ENCODE measurements at regions not wholly inside any gene's neighbourhood (a gene's known extent, or its start where the extent isn't known, plus 50 kb on each side); places are given as distances from the start of the nearest gene placed in this dataset.

DNA sequence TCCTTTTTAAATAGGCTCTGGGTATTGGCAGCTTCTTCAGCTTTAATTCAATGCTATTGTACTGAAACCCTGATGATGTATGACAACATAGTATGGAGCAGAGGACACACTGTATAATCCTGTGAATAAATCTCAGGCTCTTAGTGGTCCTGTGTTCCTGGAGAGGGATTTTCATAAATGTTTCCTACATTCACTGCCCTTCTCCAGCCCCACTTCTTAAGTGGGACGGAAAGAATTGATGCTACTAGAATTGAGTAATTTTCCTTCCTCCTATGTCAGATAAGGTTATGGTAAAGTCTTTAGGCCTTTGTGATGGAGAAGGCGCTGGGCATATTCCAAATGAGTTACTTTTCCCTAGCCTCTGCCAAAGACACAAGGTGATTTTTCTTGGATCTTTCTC, 779.4 kb downstream of the TNS3 start:
- no peaks in the 10 kb centered on the region for H3K27me3 ChIP-seq (ENCODE audit: insufficient read depth, poor library complexity, severe bottlenecking)
- no peak for TF ChIP-seq CTCF (IDR thresholded peaks at IDR 0.05; ENCODE audit: poor library complexity, severe bottlenecking)
- no peak for ATAC-seq (ENCODE audit: low read depth)
- H3K4me1 ChIP-seq (ENCODE audit: insufficient read depth, poor library complexity, severe bottlenecking) = no peaks in the 10 kb centered on the region
- no peaks in the 10 kb centered on the region for H3K9me3 ChIP-seq (ENCODE audit: severe bottlenecking)
- no peak overlapping the region for H3K4me3 ChIP-seq (ENCODE audit: severe bottlenecking)
- H3K36me3 ChIP-seq (ENCODE audit: low read depth) = no peaks in the 10 kb centered on the region
- no peak for DNase-seq (ENCODE audit: low spot score)
- H3K27ac ChIP-seq (ENCODE audit: poor library complexity, severe bottlenecking) = no peak overlapping the region

DNA sequence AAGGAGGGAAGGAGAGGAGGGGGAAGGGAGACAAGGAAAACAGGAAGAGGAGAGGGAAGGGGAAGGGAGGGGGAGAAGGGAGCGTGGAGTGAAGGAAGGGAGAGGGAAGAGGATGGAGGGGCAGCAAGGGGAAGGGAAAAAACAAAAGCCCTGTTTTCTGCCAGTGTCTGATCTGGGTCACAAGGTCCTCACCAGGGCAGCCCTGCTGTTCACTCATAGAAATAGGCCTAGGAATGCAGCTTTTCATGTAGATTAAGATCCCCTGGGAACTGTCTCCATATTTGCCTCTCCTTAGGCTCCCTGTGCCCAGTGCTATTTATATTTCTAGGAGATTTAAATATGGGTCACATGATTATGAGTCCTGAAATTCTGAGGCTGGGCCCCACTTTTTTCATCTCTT, 790.7 kb downstream of the TNS3 start:
- Histone ChIP-seq H3K36me3 (ENCODE audit: low read depth) (no peaks in the 10 kb centered on the region), H3K27ac (ENCODE audit: poor library complexity, severe bottlenecking) (no peak overlapping the region), H3K4me1 (ENCODE audit: insufficient read depth, poor library complexity, severe bottlenecking) (peaks cover 11% of the 10 kb centered on the region), H3K9me3 (ENCODE audit: severe bottlenecking) (no peaks in the 10 kb centered on the region), H3K27me3 (ENCODE audit: insufficient read depth, poor library complexity, severe bottlenecking) (no peaks in the 10 kb centered on the region), H3K4me3 (ENCODE audit: severe bottlenecking) (no peak overlapping the region)
- ATAC-seq (ENCODE audit: low read depth) (no peak), DNase-seq (ENCODE audit: low spot score) (no peak)
- TF ChIP-seq CTCF (IDR thresholded peaks at IDR 0.05; ENCODE audit: poor library complexity, severe bottlenecking) = no peak

DNA sequence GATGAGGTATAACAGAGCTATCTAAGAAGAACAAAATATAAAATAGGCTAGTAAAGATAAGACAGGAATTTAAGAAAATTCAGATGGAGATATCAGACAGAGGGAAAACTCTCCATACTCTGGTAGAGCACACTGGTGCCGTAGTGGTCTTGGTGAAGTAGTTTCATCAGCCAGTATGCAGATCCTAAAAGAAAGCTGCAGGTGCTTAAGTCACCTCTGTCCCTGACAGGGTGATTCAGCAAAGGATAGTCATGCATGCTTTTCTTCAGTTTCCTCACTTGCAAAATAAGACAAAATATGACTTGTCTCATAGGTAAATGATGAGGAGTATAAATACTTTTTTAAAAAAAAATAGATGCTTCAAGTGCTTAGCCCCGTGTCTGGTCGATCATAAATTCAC, 794.9 kb downstream of the TNS3 start:
- no peaks in the 10 kb centered on the region for H3K36me3 ChIP-seq (ENCODE audit: low read depth)
- ATAC-seq (ENCODE audit: low read depth) = no peak
- TF ChIP-seq CTCF (IDR thresholded peaks at IDR 0.05; ENCODE audit: poor library complexity, severe bottlenecking) = no peak
- DNase-seq (ENCODE audit: low spot score) = no peak
- H3K4me1 ChIP-seq (ENCODE audit: insufficient read depth, poor library complexity, severe bottlenecking) = peaks cover 34% of the 10 kb centered on the region
- H3K4me3 ChIP-seq (ENCODE audit: severe bottlenecking) = no peak overlapping the region
- H3K27me3 ChIP-seq (ENCODE audit: insufficient read depth, poor library complexity, severe bottlenecking) = no peaks in the 10 kb centered on the region
- no peaks in the 10 kb centered on the region for H3K9me3 ChIP-seq (ENCODE audit: severe bottlenecking)
- H3K27ac ChIP-seq (ENCODE audit: poor library complexity, severe bottlenecking) = peak overlapping the region; percentile 84

DNA sequence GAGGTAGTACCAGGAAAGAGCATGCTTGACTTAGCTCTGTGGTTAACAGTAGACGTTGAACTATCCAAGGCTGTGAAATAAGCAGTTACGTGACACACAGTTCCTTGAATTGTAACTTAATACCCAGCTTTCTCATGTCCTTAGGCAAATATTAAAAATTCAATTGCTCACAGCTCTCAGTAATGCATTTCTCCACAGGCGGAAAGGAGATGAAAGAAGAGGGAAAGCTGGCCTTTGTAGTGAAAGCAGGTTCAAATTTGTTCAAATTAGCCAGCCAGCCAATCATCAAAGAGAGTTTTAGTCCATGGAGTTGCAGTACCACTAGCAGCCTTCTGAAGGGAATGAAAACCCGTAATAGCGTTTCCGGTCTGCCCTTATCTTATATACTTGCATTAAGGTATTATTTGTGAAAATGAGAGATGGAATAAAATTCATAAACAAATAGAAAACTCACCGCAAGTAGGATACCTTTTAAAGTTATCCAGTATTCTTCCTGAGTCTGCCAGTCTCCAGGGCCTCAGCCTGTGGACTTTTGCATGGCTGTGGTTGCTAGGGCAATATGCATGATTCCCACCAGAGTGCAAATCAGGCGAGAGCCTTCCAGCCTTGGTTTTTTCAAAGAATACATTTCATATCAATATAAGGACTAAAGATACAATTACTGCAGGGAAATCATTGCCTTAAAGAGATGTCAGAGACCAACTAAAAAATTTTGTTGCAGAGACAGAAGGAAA, 795.5 kb downstream of the TNS3 start:
- ATAC-seq (ENCODE audit: low read depth) (peak; percentile 94), DNase-seq (ENCODE audit: low spot score) (no peak)
- Histone ChIP-seq H3K27ac (ENCODE audit: poor library complexity, severe bottlenecking) (peak overlapping the region; percentile 84), H3K9me3 (ENCODE audit: severe bottlenecking) (no peaks in the 10 kb centered on the region), H3K36me3 (ENCODE audit: low read depth) (no peaks in the 10 kb centered on the region), H3K4me3 (ENCODE audit: severe bottlenecking) (no peak overlapping the region), H3K27me3 (ENCODE audit: insufficient read depth, poor library complexity, severe bottlenecking) (no peaks in the 10 kb centered on the region), H3K4me1 (ENCODE audit: insufficient read depth, poor library complexity, severe bottlenecking) (peaks cover 34% of the 10 kb centered on the region)
- TF ChIP-seq CTCF (IDR thresholded peaks at IDR 0.05; ENCODE audit: poor library complexity, severe bottlenecking) = no peak

DNA sequence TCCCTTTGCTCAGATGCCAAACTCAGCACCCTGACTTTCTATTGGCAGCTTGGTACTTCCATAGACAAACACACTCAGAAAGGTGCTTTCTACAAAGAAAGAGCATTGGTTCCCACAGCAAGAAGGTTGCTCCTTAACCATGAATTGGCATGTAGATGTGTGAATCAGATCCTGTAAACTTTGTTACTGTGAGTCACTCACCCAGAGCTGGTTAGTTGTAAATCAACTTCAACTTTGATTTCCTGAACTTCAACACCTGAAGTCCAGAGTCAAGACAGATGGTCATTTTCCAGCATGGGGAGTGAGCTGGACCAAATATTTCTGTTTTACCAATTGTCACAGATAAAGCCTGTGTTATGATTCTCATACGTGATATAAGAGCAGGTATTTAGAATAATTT, 797.2 kb downstream of the TNS3 start:
- ATAC-seq (ENCODE audit: low read depth) = peak; percentile 90
- Histone ChIP-seq H3K9me3 (ENCODE audit: severe bottlenecking) (no peaks in the 10 kb centered on the region), H3K4me1 (ENCODE audit: insufficient read depth, poor library complexity, severe bottlenecking) (peaks cover 34% of the 10 kb centered on the region), H3K27ac (ENCODE audit: poor library complexity, severe bottlenecking) (peak overlapping the region; percentile 84), H3K36me3 (ENCODE audit: low read depth) (no peaks in the 10 kb centered on the region), H3K4me3 (ENCODE audit: severe bottlenecking) (no peak overlapping the region), H3K27me3 (ENCODE audit: insufficient read depth, poor library complexity, severe bottlenecking) (no peaks in the 10 kb centered on the region)
- no peak for TF ChIP-seq CTCF (IDR thresholded peaks at IDR 0.05; ENCODE audit: poor library complexity, severe bottlenecking)
- no peak for DNase-seq (ENCODE audit: low spot score)
